ENCODE measurements at regions not wholly inside any gene's neighbourhood (a gene's known extent, or its start where the extent isn't known, plus 50 kb on each side); places are given as distances from the start of the nearest gene placed in this dataset.

- Histone ChIP-seq H3K27me3 (replicated peaks in 1 of 7) (no peaks in the 10 kb centered on the region), H3K9me3 (peaks cover 0 to 7% (median 0%) of the 10 kb centered on the region in 8 donors), H3K27ac (no peak overlapping the region), H3K4me1 (no peaks in the 10 kb centered on the region), H3K36me3 (no peaks in the 10 kb centered on the region), H3K4me3 (no peak overlapping the region)
- no peak for TF ChIP-seq POLR2AphosphoS5 (IDR thresholded peaks at IDR 0.05)
- no peak for TF ChIP-seq POLR2A (IDR thresholded peaks at IDR 0.05)
- TF ChIP-seq CTCF (IDR thresholded peaks at IDR 0.05 in 8 of 11, conservative IDR thresholded peaks at IDR 0.05 in 3 of 11), result no peak
- intact Hi-C loops (cut with DNase I; ENCODE audit: low total_unique reads), result no loop called here
- 33 to 100% (median 94%) methylated on average over 1 of the region's 1 CpG for WGBS, 5 donors
- DNase-seq, result no peak
Measured at GRCh38 chr13:85288698-85289097, 510.5 kb downstream of the SLITRK6 start.

GRCh38 chr13:85287528-85287927, 511.7 kb downstream of the SLITRK6 start:
- Histone ChIP-seq H3K4me1 (no peaks in the 10 kb centered on the region), H3K4me3 (no peak overlapping the region), H3K27ac (no peak overlapping the region), H3K27me3 (replicated peaks in 1 of 7) (no peaks in the 10 kb centered on the region), H3K9me3 (peaks cover 0 to 7% (median 0%) of the 10 kb centered on the region in 8 donors), H3K36me3 (no peaks in the 10 kb centered on the region)
- intact Hi-C loops (cut with DNase I; ENCODE audit: low total_unique reads), result no loop called here
- DNase-seq, result no peak
- TF ChIP-seq POLR2AphosphoS5 (IDR thresholded peaks at IDR 0.05) (no peak), CTCF (IDR thresholded peaks at IDR 0.05 in 8 of 11, conservative IDR thresholded peaks at IDR 0.05 in 3 of 11) (no peak), POLR2A (IDR thresholded peaks at IDR 0.05) (no peak)

DNA sequence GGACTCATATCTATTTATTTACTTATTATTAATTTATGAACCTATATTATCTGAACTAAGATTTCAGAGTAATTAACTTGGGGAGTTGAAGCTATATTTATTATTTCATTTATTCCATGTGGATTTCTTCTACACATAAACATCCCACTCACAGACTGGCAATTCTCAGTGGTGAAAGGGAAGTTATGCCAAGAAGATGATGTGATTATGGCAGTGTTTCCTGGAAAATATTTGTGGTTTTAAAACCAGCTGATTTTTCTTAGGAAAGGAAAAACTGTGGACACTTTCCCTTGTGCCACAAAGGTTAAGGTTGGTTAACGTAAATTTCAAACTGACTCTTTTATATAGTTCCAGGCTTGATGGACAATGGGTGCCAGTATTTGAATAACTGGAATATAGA, 513.1 kb downstream of the SLITRK6 start:
- H3K27ac ChIP-seq, result no peak overlapping the region
- DNase-seq, result no peak
- peaks cover 0 to 7% (median 0%) of the 10 kb centered on the region in 8 donors for H3K9me3 ChIP-seq
- H3K4me3 ChIP-seq, result no peak overlapping the region
- H3K4me1 ChIP-seq, result no peaks in the 10 kb centered on the region
- 77 to 89% (median 84%) methylated on average over 1 of the region's 1 CpG for WGBS, 5 donors
- H3K36me3 ChIP-seq, result no peaks in the 10 kb centered on the region
- TF ChIP-seq POLR2AphosphoS5 (IDR thresholded peaks at IDR 0.05) (no peak), POLR2A (IDR thresholded peaks at IDR 0.05) (no peak), CTCF (IDR thresholded peaks at IDR 0.05 in 8 of 11, conservative IDR thresholded peaks at IDR 0.05 in 3 of 11) (no peak)
- intact Hi-C loops (cut with DNase I; ENCODE audit: low total_unique reads), result no loop called here
- no peaks in the 10 kb centered on the region for H3K27me3 ChIP-seq (replicated peaks in 1 of 7)

- DNase-seq, result no peak
- Histone ChIP-seq H3K9me3 (peaks cover 0 to 7% (median 0%) of the 10 kb centered on the region in 8 donors), H3K4me1 (no peaks in the 10 kb centered on the region), H3K27ac (no peak overlapping the region), H3K36me3 (no peaks in the 10 kb centered on the region), H3K4me3 (no peak overlapping the region), H3K27me3 (replicated peaks in 1 of 7) (no peaks in the 10 kb centered on the region)
- TF ChIP-seq CTCF (IDR thresholded peaks at IDR 0.05 in 8 of 11, conservative IDR thresholded peaks at IDR 0.05 in 3 of 11), result no peak
- TF ChIP-seq POLR2AphosphoS5 (IDR thresholded peaks at IDR 0.05), result no peak
- no peak for TF ChIP-seq POLR2A (IDR thresholded peaks at IDR 0.05)
- intact Hi-C loops (cut with DNase I; ENCODE audit: low total_unique reads), result no loop called here
- WGBS, 5 donors, result 77 to 91% (median 87%) methylated on average over 2 of the region's 2 CpGs
Measured at GRCh38 chr13:85284349-85284748, 514.9 kb downstream of the SLITRK6 start.
